Activated CD4-positive, CD25-positive, alpha-beta regulatory T cell (primary cell): ENCODE measurements at regions not wholly inside any gene's neighbourhood (a gene's known extent, or its start where the extent isn't known, plus 50 kb on each side); places are given as distances from the start of the nearest gene placed in this dataset.

Experiments
- DNase-seq, 4 experiments: peaks; one replicate each; lab custom pipeline; 2025; lab: John Stamatoyannopoulos, UW

DNA sequence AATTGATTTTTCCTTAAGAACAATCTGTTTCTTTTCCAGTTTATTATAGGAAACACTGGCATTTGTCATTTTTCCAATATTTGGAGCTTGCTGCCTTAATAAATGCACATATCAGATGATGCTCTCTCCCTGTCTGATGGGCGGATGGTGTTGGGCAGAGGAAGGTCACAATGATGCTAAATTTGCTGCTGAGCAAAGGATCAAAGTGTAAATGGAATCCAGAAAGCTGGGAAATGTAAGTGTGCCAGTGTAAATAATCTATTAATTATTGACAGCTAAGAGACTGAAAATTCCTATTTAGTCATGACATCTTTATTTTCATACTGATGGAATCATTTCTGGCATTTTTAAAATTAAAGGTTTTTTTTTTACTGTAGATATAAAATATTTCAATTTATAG is 243.2 kb downstream of the PTBP2 start:
- no peak for DNase-seq

- peak; percentile 17 to 64 (median 36) for DNase-seq
Measured at GRCh38 chr1:96966536-96967138, 245.1 kb downstream of the PTBP2 start.

DNA sequence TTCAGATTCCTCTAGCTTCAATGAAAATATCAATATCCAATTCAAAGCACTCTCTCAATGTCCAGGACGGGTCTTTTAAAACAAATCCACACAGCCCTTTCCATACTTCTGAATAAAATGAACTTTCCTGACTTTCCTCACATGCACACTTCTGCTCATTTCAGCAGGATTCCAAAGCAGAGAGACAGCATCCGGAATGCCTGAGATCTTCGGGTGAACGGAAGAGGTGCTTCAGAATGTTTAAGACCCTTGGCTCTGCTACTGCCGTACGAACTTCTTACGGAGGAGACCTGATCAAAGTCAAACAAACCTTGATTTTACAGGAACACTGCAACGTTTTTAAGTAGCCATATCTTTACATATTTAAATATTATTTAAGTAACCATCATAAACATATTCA is 245.7 kb downstream of the PTBP2 start:
- DNase-seq, result no peak

DNA sequence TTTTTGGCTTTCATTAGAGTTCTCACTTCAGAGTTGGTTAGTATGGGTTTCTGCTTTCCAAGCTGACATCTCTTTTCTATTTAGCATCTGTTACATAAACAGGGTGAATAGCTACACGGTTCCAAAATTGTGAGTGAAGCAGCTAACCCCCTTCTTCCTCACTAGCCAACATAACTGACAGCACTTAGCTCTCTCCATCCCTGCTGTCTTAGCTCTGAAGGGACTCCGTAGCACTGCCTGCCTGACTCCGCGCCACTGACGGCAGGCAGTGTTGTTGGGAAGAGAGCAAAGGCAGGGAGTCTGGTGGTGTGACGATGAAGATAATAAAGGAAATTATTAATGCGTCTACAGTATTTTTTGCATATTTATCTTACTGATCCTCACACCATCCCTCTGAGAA is 247.0 kb downstream of the PTBP2 start:
- DNase-seq, result no peak

GRCh38 chr1:96968983-96969382 is 247.4 kb downstream of the PTBP2 start:
- no peak for DNase-seq

DNA sequence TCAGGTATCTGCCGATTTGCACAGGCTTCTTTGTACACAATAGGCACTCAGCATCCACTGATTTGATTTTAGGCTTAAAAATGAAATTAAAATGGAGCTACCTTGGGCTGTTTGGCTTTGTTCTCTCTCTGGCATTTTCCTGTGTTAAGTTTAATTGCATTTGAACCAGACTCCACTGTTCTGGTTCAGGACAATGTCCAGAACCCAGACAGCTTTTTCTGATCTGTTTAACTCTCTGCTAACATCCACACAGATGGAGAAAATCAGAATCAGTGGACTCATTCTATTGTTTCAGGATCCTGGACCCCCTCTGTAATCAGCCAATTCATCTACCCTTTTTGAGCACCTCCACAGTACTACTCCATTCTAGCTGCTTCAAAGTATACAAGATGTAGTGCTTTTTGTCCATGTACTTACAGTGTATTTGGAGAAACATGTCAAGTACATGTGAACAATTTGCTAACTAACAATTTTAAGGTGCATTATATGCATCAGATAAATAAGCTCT is 248.1 kb downstream of the PTBP2 start:
- DNase-seq, result no peak

DNA sequence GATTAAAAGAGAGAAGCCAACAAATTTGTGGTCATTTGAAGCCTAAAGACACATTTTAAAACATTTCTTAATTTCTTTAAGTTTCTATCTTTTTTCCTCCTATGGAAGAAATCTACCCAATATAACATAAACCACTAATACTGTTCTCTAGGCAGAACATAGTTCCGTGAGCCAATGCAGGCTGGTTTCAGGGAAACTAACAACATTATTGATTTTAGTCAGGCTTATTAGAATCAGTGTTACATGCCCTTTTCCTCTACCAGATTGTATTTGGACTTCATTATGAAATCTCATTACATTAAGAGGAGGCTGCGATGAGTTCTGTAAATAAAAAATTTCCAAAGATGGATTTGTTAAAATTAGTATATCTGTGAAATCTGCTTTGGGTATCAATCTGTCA is 249.9 kb downstream of the PTBP2 start:
- DNase-seq, result no peak

DNA sequence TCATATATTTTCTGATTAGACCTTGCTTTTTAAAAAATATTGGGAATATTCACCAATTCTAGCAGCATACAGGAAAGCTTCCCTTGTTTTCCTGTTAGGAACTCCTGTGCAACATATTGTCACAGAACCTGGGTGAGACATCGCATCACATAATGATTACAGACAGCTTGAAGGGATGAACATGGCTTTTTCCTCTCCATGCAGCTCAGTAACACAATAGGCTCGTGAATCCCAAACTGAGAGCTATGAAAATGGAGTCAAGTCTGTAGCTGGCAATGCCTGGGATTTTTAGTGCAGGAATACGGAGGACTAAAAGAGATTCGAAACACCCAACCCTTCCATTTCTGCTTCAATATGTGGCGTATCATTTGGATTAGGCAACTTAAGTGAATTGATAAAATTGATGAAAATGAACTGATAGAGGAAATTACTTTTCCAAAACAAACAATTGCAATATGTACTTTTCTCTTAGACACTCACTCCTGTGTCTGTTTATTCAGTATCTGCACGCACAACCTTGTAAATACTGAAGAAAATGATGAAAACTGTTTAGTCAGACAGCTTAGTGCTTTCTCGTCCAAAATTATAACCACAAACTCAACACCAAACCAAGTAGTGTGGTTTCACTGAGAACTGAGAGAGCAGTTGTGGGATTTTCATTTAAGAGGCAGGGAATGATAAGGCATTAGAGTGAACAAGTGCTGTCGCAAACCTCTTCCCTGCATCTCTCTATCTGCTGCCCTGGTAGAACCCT is 250.4 kb downstream of the PTBP2 start:
- DNase-seq, result no peak

- DNase-seq, result no peak
Measured at GRCh38 chr1:96973605-96974004, 252.0 kb downstream of the PTBP2 start.

- no peak for DNase-seq
Measured at GRCh38 chr1:96978444-96978843, 256.9 kb downstream of the PTBP2 start.

- DNase-seq, result no peak
Measured at GRCh38 chr1:96978901-96979300, 257.3 kb downstream of the PTBP2 start.

- no peak for DNase-seq
Measured at GRCh38 chr1:96979304-96980268, 258.0 kb downstream of the PTBP2 start.

GRCh38 chr1:96980448-96980847 is 258.9 kb downstream of the PTBP2 start:
- no peak for DNase-seq

- no peak for DNase-seq
Measured at GRCh38 chr1:96981181-96981580, 259.6 kb downstream of the PTBP2 start.

GRCh38 chr1:96982118-96982517 is 260.5 kb downstream of the PTBP2 start:
- no peak for DNase-seq

GRCh38 chr1:96983866-96984265 is 262.3 kb downstream of the PTBP2 start:
- DNase-seq, result no peak

DNA sequence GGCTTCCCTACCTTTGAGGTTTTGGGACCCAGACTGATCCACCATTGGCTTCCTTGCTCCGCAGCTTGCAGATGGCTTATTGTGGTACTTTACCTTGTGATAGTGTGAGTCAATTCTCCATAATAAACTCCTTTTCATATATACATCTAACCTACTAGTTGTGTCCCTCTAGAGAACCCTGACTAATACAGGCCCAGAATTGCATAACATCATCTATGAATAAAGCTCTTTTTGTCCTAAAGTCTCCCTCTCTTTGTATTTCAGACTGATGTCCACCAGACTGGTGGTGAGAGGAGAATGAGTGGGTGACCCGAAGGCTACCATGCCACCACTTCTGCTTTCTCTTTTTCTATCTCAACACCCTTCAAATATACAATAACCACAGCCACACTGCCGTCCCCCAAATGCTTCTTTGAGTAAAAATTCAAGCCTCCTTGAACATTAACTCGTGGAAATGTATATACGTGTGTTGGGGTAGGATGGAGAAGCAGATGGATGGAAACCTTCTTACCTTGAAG is 265.7 kb downstream of the PTBP2 start:
- no peak for DNase-seq

DNA sequence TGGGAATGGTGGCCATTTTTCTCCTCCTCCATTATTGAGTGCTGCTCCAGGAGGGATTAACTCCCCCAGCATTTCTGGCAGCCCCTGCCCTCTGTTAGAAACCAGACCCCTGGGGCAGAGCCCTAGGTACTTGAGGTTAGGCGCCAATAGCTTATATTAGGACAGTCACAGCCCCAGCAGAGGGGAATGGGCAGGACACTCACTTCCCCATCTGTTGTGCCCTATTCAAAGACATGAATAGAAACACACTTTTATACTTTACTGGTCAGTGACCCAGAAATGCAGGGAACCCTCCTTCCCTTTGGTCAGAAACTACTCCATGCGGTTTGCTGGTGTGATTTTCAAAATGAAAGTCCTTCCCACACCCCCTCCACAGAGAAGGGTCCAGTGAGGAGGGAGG is 267.7 kb downstream of the PTBP2 start:
- no peak for DNase-seq

GRCh38 chr1:96990136-96990535 is 268.6 kb downstream of the PTBP2 start:
- no peak for DNase-seq

GRCh38 chr1:96991261-96991660 is 269.7 kb downstream of the PTBP2 start:
- DNase-seq, result no peak

DNA sequence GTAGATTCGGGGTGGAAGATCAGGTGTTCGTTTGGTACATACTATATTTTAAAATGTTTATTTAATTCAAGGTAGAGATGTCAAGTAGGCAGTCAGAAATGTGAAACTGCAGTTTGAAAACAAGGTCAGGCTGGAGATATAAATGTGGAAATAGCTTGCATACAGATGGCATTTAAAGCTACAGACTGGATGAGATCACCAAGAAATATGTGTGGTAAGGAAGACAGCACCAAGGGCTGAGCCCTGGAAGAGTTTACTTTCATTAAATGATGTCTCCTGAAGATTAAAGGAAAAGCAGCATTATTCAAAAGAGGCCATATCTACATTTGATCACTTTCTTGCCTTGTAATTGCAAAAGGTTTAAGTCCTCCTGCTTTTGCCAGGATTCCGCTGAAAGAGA is 271.3 kb downstream of the PTBP2 start:
- no peak for DNase-seq

DNA sequence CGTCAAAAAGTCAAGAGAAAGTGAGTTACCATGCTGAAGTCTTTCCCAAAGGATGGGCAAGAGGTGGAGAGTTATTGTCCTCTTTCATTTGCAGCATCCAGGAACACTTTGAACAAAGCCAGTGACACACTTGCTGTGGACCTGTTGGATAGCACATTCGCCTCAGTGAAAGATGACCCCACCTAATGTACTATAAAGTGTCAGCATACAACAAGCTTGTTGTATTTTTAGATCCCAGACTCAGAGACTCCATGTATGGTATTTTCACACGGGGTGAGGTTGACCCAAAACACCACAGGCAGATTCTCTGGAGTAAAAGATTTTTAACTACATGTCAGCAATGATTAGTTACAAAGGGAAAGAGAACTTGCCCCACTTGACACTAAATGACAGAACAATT is 273.8 kb downstream of the PTBP2 start:
- DNase-seq, result no peak
